ENCODE measurements at regions not wholly inside any gene's neighbourhood (a gene's known extent, or its start where the extent isn't known, plus 50 kb on each side); places are given as distances from the start of the nearest gene placed in this dataset.

DNA sequence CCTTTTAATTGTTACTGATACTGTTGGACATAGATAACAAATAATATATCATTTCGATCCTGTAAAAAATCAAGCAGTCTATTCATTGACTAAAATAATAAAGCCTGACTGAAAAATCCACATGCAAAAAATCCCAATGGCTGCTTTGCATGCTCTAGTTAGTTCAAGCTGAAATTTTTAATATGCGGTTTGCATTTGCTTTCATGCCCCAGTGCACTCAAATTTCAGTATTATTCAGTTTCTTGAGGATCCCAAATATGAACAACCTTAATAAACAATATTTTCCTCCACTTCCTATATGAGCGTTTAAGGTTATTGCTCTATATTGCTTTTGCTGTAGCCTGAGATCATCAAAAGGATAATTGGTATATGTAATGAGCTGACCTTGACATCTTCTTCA lies 75.1 kb upstream of the DPH5 start:
- no peaks in the 10 kb centered on the region for H3K4me1 ChIP-seq (ENCODE audit: insufficient read depth, low read length, poor library complexity, severe bottlenecking)
- H3K79me2 ChIP-seq (ENCODE audit: insufficient read depth, low read length) = no peaks in the 10 kb centered on the region
- H3K36me3 ChIP-seq (ENCODE audit: insufficient read depth, low read length) = no peaks in the 10 kb centered on the region
- no peak overlapping the region for H3K4me3 ChIP-seq (ENCODE audit: low read length, poor library complexity, severe bottlenecking)
- H3K9ac ChIP-seq (ENCODE audit: low read depth, low read length, poor library complexity, severe bottlenecking) = no peak overlapping the region
- no peak overlapping the region for H2AFZ ChIP-seq (ENCODE audit: low read length)
- H3K27me3 ChIP-seq (ENCODE audit: insufficient read depth, low read length, poor library complexity, severe bottlenecking) = no peaks in the 10 kb centered on the region
- no peak for TF ChIP-seq CTCF (conservative IDR thresholded peaks at IDR 0.05; ENCODE audit: low read length)
- no peak for TF ChIP-seq EZH2phosphoT487 (IDR thresholded peaks at IDR 0.05; ENCODE audit: borderline replicate concordance)
- H3F3A ChIP-seq (ENCODE audit: low read depth) = no peaks in the 10 kb centered on the region
- H3K9me3 ChIP-seq (ENCODE audit: insufficient read depth, low read depth, low read length) = no peaks in the 10 kb centered on the region
- H3K9me2 ChIP-seq (replicated peaks; ENCODE audit: low read depth, low read length) = no peaks in the 10 kb centered on the region
- no peaks in the 10 kb centered on the region for H4K20me1 ChIP-seq (ENCODE audit: insufficient read depth, low read length, poor library complexity, severe bottlenecking)
- no peak overlapping the region for H3K4me2 ChIP-seq (ENCODE audit: low read depth, low read length, poor library complexity, severe bottlenecking)

- no peak overlapping the region for H3K4me3 ChIP-seq (ENCODE audit: low read length, poor library complexity, severe bottlenecking)
- no peak overlapping the region for H3K4me2 ChIP-seq (ENCODE audit: low read depth, low read length, poor library complexity, severe bottlenecking)
- H3K36me3 ChIP-seq (ENCODE audit: insufficient read depth, low read length) = no peaks in the 10 kb centered on the region
- H3K4me1 ChIP-seq (ENCODE audit: insufficient read depth, low read length, poor library complexity, severe bottlenecking) = no peaks in the 10 kb centered on the region
- TF ChIP-seq CTCF (conservative IDR thresholded peaks at IDR 0.05; ENCODE audit: low read length) (no peak), EZH2phosphoT487 (IDR thresholded peaks at IDR 0.05; ENCODE audit: borderline replicate concordance) (no peak)
- no peak overlapping the region for H2AFZ ChIP-seq (ENCODE audit: low read length)
- H3K27me3 ChIP-seq (ENCODE audit: insufficient read depth, low read length, poor library complexity, severe bottlenecking) = no peaks in the 10 kb centered on the region
- H3K79me2 ChIP-seq (ENCODE audit: insufficient read depth, low read length) = no peaks in the 10 kb centered on the region
- no peaks in the 10 kb centered on the region for H3K9me2 ChIP-seq (replicated peaks; ENCODE audit: low read depth, low read length)
- no peak overlapping the region for H3K9ac ChIP-seq (ENCODE audit: low read depth, low read length, poor library complexity, severe bottlenecking)
- 0 out of 2 replicates have a peak, but pooled peaks cover 4% of the 10 kb centered on the region for H3K9me3 ChIP-seq (ENCODE audit: insufficient read depth, low read depth, low read length)
- no peaks in the 10 kb centered on the region for H3F3A ChIP-seq (ENCODE audit: low read depth)
- H4K20me1 ChIP-seq (ENCODE audit: insufficient read depth, low read length, poor library complexity, severe bottlenecking) = no peaks in the 10 kb centered on the region
Observed at GRCh38 chr1:101098907-101099306, 73.3 kb upstream of the DPH5 start.

DNA sequence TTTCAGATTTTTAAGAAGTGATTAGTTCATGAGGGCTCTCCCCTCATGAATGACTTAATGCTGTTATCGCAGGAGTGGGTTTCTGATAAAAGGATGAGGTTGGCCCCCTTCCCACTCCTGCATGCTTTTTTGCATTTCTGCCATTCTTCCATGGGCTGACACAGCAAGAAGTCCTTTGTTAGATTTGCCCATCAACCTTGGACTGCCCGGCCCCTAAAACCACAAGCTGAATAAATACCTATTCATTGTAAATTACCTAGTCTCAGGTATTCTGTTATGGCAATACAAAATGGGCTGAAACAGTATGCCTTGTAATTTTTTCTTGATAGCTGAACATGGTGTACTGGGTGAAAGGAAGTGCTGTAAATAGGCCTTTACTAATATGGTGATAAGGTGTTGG lies 72.7 kb upstream of the DPH5 start:
- no peak overlapping the region for H3K4me2 ChIP-seq (ENCODE audit: low read depth, low read length, poor library complexity, severe bottlenecking)

More for the DNA sequence above, 72.7 kb upstream of the DPH5 start:
- Histone ChIP-seq H3K36me3 (ENCODE audit: insufficient read depth, low read length) (no peaks in the 10 kb centered on the region), H3K4me3 (ENCODE audit: low read length, poor library complexity, severe bottlenecking) (no peak overlapping the region), H3K79me2 (ENCODE audit: insufficient read depth, low read length) (no peaks in the 10 kb centered on the region), H2AFZ (ENCODE audit: low read length) (no peak overlapping the region), H3F3A (ENCODE audit: low read depth) (no peaks in the 10 kb centered on the region), H3K9me2 (replicated peaks; ENCODE audit: low read depth, low read length) (no peaks in the 10 kb centered on the region), H3K9ac (ENCODE audit: low read depth, low read length, poor library complexity, severe bottlenecking) (no peak overlapping the region), H3K4me1 (ENCODE audit: insufficient read depth, low read length, poor library complexity, severe bottlenecking) (no peaks in the 10 kb centered on the region), H3K27me3 (ENCODE audit: insufficient read depth, low read length, poor library complexity, severe bottlenecking) (no peaks in the 10 kb centered on the region), H4K20me1 (ENCODE audit: insufficient read depth, low read length, poor library complexity, severe bottlenecking) (no peaks in the 10 kb centered on the region), H3K9me3 (ENCODE audit: insufficient read depth, low read depth, low read length) (0 out of 2 replicates have a peak, but pooled peaks cover 4% of the 10 kb centered on the region)
- no peak for TF ChIP-seq CTCF (conservative IDR thresholded peaks at IDR 0.05; ENCODE audit: low read length)
- no peak for TF ChIP-seq EZH2phosphoT487 (IDR thresholded peaks at IDR 0.05; ENCODE audit: borderline replicate concordance)
